ENCODE measurements at regions not wholly inside any gene's neighbourhood (a gene's known extent, or its start where the extent isn't known, plus 50 kb on each side); places are given as distances from the start of the nearest gene placed in this dataset.

- TF ChIP-seq CTCF (IDR thresholded peaks at IDR 0.05) (no peak), POLR2A (IDR thresholded peaks at IDR 0.05; ENCODE audit: low read depth) (no peak)
Measured at GRCh38 chr11:134759855-134760254, 347.8 kb upstream of the B3GAT1 start.

Measured in esophagus muscularis mucosa (tissue), 3 donors.